ENCODE measurements at regions not wholly inside any gene's neighbourhood (a gene's known extent, or its start where the extent isn't known, plus 50 kb on each side); places are given as distances from the start of the nearest gene placed in this dataset.

GRCh38 chr15:62450061-62450460 lies 285.0 kb upstream of the C2CD4B start:
- Histone ChIP-seq H3K4me1 (ENCODE audit: control insufficient read depth in 2 of 2, insufficient read depth in 1 of 2, low read depth in 1 of 2, low read length in 2 of 2) (peaks cover 4 to 20% of the 10 kb centered on the region in 2 donors), H3K27ac (replicated peaks; ENCODE audit: low read length) (no peak overlapping the region), H3K14ac (ENCODE audit: low read length) (no peak overlapping the region), H3K9me3 (replicated peaks in 1 of 2; ENCODE audit: control insufficient read depth in 2 of 2, insufficient read depth in 1 of 2, low read depth in 1 of 2, low read length in 2 of 2) (no peaks in the 10 kb centered on the region), H3K4ac (ENCODE audit: low read length) (no peak overlapping the region), H3K79me1 (ENCODE audit: low read depth, low read length) (no peaks in the 10 kb centered on the region), H2AFZ (ENCODE audit: low read length) (no peak overlapping the region), H3K23ac (ENCODE audit: low read depth, low read length, poor library complexity) (no peak overlapping the region), H4K91ac (ENCODE audit: low read depth, low read length, poor library complexity) (no peak overlapping the region), H4K8ac (ENCODE audit: low read depth, low read length) (no peak overlapping the region), H3K4me3 (ENCODE audit: low read length in 2 of 2) (no peak overlapping the region), H2BK5ac (ENCODE audit: low read length) (no peak overlapping the region), H3K27me3 (ENCODE audit: control insufficient read depth in 3 of 3, insufficient read depth in 3 of 3, low read depth in 1 of 3, low read length in 3 of 3) (no peaks in the 10 kb centered on the region), H2BK15ac (ENCODE audit: low read length) (no peak overlapping the region), H3K9ac (ENCODE audit: low read depth, low read length, poor library complexity) (no peak overlapping the region), H3K36me3 (replicated peaks in 1 of 2; ENCODE audit: control insufficient read depth in 2 of 2, insufficient read depth in 2 of 2, low read length in 2 of 2) (no peaks in the 10 kb centered on the region), H3K18ac (ENCODE audit: low read length) (no peak overlapping the region), H3K4me2 (ENCODE audit: insufficient read depth, low read length, poor library complexity, severe bottlenecking) (no peak overlapping the region), H2BK120ac (ENCODE audit: low read depth, low read length) (no peak overlapping the region), H2BK12ac (ENCODE audit: low read length) (no peak overlapping the region), H2AK5ac (ENCODE audit: low read depth, low read length) (no peak overlapping the region)
- no peak for DNase-seq (ENCODE audit: low spot score)
- no CpG with 5 or more reads among the region's 10 CpGs for WGBS, 2 donors (ENCODE audit: extremely low coverage in 2 of 2, insufficient read length in 2 of 2, insufficient replicate concordance in 1 of 2)

DNA sequence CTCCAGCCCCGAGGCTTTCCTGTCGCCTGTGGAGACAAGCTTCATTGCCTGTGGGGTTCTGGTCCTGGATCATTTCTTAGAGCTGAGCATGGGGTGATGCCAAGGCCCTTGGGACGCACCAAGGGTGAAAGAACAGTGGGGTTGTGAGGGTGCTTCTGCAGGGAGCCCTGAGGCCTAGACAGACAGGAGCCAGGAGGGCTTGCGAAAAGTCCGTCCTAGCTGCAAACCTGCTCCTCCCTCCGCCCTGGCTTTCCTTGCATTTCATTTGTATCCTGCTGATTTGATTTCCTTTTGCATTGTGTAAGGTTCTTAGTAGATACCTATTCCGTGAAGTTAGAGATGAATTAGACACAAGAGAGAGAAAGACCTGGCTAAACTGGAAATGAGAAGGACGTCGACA lies 286.9 kb upstream of the C2CD4B start:
- H3K14ac ChIP-seq (ENCODE audit: low read length): peak overlapping the region; percentile 9
- no CpG with 5 or more reads among the region's 9 CpGs for WGBS, 2 donors (ENCODE audit: extremely low coverage in 2 of 2, insufficient read length in 2 of 2, insufficient replicate concordance in 1 of 2)
- no peaks in the 10 kb centered on the region for H3K36me3 ChIP-seq (replicated peaks in 1 of 2; ENCODE audit: control insufficient read depth in 2 of 2, insufficient read depth in 2 of 2, low read length in 2 of 2)
- H3K9ac ChIP-seq (ENCODE audit: low read depth, low read length, poor library complexity): no peak overlapping the region
- no peak overlapping the region for H4K8ac ChIP-seq (ENCODE audit: low read depth, low read length)
- no peaks in the 10 kb centered on the region for H3K27me3 ChIP-seq (ENCODE audit: control insufficient read depth in 3 of 3, insufficient read depth in 3 of 3, low read depth in 1 of 3, low read length in 3 of 3)
- H2AFZ ChIP-seq (ENCODE audit: low read length): no peak overlapping the region
- no peak overlapping the region for H3K4me2 ChIP-seq (ENCODE audit: insufficient read depth, low read length, poor library complexity, severe bottlenecking)
- H2BK12ac ChIP-seq (ENCODE audit: low read length): no peak overlapping the region
- DNase-seq (ENCODE audit: low spot score): no peak
- no peak overlapping the region for H4K91ac ChIP-seq (ENCODE audit: low read depth, low read length, poor library complexity)
- peak overlapping the region in 1 of 2 donors; percentile 19 for H3K4me3 ChIP-seq (ENCODE audit: low read length in 2 of 2)
- H2AK5ac ChIP-seq (ENCODE audit: low read depth, low read length): no peak overlapping the region
- H2BK15ac ChIP-seq (ENCODE audit: low read length): no peak overlapping the region
- H3K9me3 ChIP-seq (replicated peaks in 1 of 2; ENCODE audit: control insufficient read depth in 2 of 2, insufficient read depth in 1 of 2, low read depth in 1 of 2, low read length in 2 of 2): no peaks in the 10 kb centered on the region
- H3K18ac ChIP-seq (ENCODE audit: low read length): no peak overlapping the region
- H2BK120ac ChIP-seq (ENCODE audit: low read depth, low read length): peak overlapping the region; percentile 21
- no peak overlapping the region for H2BK5ac ChIP-seq (ENCODE audit: low read length)
- peaks cover 10 to 29% of the 10 kb centered on the region in 2 donors for H3K4me1 ChIP-seq (ENCODE audit: control insufficient read depth in 2 of 2, insufficient read depth in 1 of 2, low read depth in 1 of 2, low read length in 2 of 2)
- no peak overlapping the region for H3K4ac ChIP-seq (ENCODE audit: low read length)
- no peak overlapping the region for H3K27ac ChIP-seq (replicated peaks; ENCODE audit: low read length)
- H3K79me1 ChIP-seq (ENCODE audit: low read depth, low read length): no peaks in the 10 kb centered on the region
- no peak overlapping the region for H3K23ac ChIP-seq (ENCODE audit: low read depth, low read length, poor library complexity)

DNA sequence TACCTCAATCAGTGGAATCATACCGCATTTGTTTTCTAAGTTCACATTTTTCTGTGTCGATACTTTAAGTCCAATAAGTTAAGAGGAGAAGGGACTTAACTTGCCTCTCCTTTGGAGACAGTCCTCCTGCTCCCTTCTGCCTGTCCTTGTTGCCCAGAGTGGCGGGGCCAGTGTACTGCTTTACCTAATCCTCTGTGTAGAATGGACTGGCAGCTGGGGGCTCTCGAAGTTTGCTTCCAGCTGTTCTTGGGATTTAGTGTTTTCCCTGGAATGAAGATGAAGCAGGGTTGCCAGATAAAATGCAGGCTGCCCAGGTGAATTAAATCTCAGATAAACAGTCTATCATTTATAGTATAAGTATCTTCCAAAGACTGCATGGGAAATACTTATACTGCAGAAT lies 287.6 kb upstream of the C2CD4B start:
- H3K4me1 ChIP-seq (ENCODE audit: control insufficient read depth in 2 of 2, insufficient read depth in 1 of 2, low read depth in 1 of 2, low read length in 2 of 2): peaks cover 10 to 31% of the 10 kb centered on the region in 2 donors
- no peak overlapping the region for H3K4me3 ChIP-seq (ENCODE audit: low read length in 2 of 2)
- no peak for DNase-seq (ENCODE audit: low spot score)
- H3K18ac ChIP-seq (ENCODE audit: low read length): no peak overlapping the region
- no peaks in the 10 kb centered on the region for H3K9me3 ChIP-seq (replicated peaks in 1 of 2; ENCODE audit: control insufficient read depth in 2 of 2, insufficient read depth in 1 of 2, low read depth in 1 of 2, low read length in 2 of 2)
- H3K14ac ChIP-seq (ENCODE audit: low read length): no peak overlapping the region
- H2BK15ac ChIP-seq (ENCODE audit: low read length): no peak overlapping the region
- H2BK12ac ChIP-seq (ENCODE audit: low read length): no peak overlapping the region
- no peak overlapping the region for H3K23ac ChIP-seq (ENCODE audit: low read depth, low read length, poor library complexity)
- H3K27me3 ChIP-seq (ENCODE audit: control insufficient read depth in 3 of 3, insufficient read depth in 3 of 3, low read depth in 1 of 3, low read length in 3 of 3): no peaks in the 10 kb centered on the region
- H3K27ac ChIP-seq (replicated peaks; ENCODE audit: low read length): no peak overlapping the region
- H3K79me1 ChIP-seq (ENCODE audit: low read depth, low read length): no peaks in the 10 kb centered on the region
- H4K8ac ChIP-seq (ENCODE audit: low read depth, low read length): no peak overlapping the region
- no peak overlapping the region for H2BK5ac ChIP-seq (ENCODE audit: low read length)
- no peak overlapping the region for H2AFZ ChIP-seq (ENCODE audit: low read length)
- H2AK5ac ChIP-seq (ENCODE audit: low read depth, low read length): no peak overlapping the region
- H3K36me3 ChIP-seq (replicated peaks in 1 of 2; ENCODE audit: control insufficient read depth in 2 of 2, insufficient read depth in 2 of 2, low read length in 2 of 2): no peaks in the 10 kb centered on the region
- H3K4ac ChIP-seq (ENCODE audit: low read length): no peak overlapping the region
- H3K9ac ChIP-seq (ENCODE audit: low read depth, low read length, poor library complexity): no peak overlapping the region
- H2BK120ac ChIP-seq (ENCODE audit: low read depth, low read length): no peak overlapping the region
- H4K91ac ChIP-seq (ENCODE audit: low read depth, low read length, poor library complexity): no peak overlapping the region
- no peak overlapping the region for H3K4me2 ChIP-seq (ENCODE audit: insufficient read depth, low read length, poor library complexity, severe bottlenecking)
- no CpG with 5 or more reads among the region's 4 CpGs for WGBS, 2 donors (ENCODE audit: extremely low coverage in 2 of 2, insufficient read length in 2 of 2, insufficient replicate concordance in 1 of 2)

- no peak overlapping the region for H2BK120ac ChIP-seq (ENCODE audit: low read depth, low read length)
- no peak for DNase-seq (ENCODE audit: low spot score)
- no peak overlapping the region for H4K8ac ChIP-seq (ENCODE audit: low read depth, low read length)
- no peak overlapping the region for H2AFZ ChIP-seq (ENCODE audit: low read length)
- no peaks in the 10 kb centered on the region for H3K27me3 ChIP-seq (ENCODE audit: control insufficient read depth in 3 of 3, insufficient read depth in 3 of 3, low read depth in 1 of 3, low read length in 3 of 3)
- H3K18ac ChIP-seq (ENCODE audit: low read length): no peak overlapping the region
- no peak overlapping the region for H3K27ac ChIP-seq (replicated peaks; ENCODE audit: low read length)
- H3K79me1 ChIP-seq (ENCODE audit: low read depth, low read length): no peaks in the 10 kb centered on the region
- H3K4me1 ChIP-seq (ENCODE audit: control insufficient read depth in 2 of 2, insufficient read depth in 1 of 2, low read depth in 1 of 2, low read length in 2 of 2): peaks cover 10 to 31% of the 10 kb centered on the region in 2 donors
- WGBS, 2 donors (ENCODE audit: extremely low coverage in 2 of 2, insufficient read length in 2 of 2, insufficient replicate concordance in 1 of 2): no CpG with 5 or more reads among the region's 3 CpGs
- H2BK5ac ChIP-seq (ENCODE audit: low read length): no peak overlapping the region
- H3K36me3 ChIP-seq (replicated peaks in 1 of 2; ENCODE audit: control insufficient read depth in 2 of 2, insufficient read depth in 2 of 2, low read length in 2 of 2): no peaks in the 10 kb centered on the region
- H3K14ac ChIP-seq (ENCODE audit: low read length): no peak overlapping the region
- no peak overlapping the region for H3K4me3 ChIP-seq (ENCODE audit: low read length in 2 of 2)
- no peak overlapping the region for H3K4me2 ChIP-seq (ENCODE audit: insufficient read depth, low read length, poor library complexity, severe bottlenecking)
- no peak overlapping the region for H2BK15ac ChIP-seq (ENCODE audit: low read length)
- H3K4ac ChIP-seq (ENCODE audit: low read length): no peak overlapping the region
- H4K91ac ChIP-seq (ENCODE audit: low read depth, low read length, poor library complexity): no peak overlapping the region
- H3K23ac ChIP-seq (ENCODE audit: low read depth, low read length, poor library complexity): no peak overlapping the region
- no peaks in the 10 kb centered on the region for H3K9me3 ChIP-seq (replicated peaks in 1 of 2; ENCODE audit: control insufficient read depth in 2 of 2, insufficient read depth in 1 of 2, low read depth in 1 of 2, low read length in 2 of 2)
- no peak overlapping the region for H2BK12ac ChIP-seq (ENCODE audit: low read length)
- no peak overlapping the region for H2AK5ac ChIP-seq (ENCODE audit: low read depth, low read length)
- no peak overlapping the region for H3K9ac ChIP-seq (ENCODE audit: low read depth, low read length, poor library complexity)
Observed at GRCh38 chr15:62453375-62453774, 288.3 kb upstream of the C2CD4B start.
